DMS 273 (cell line): ENCODE measurements at regions not wholly inside any gene's neighbourhood (a gene's known extent, or its start where the extent isn't known, plus 50 kb on each side); places are given as distances from the start of the nearest gene placed in this dataset.

Experiments used
- DNase-seq: peaks from one replicate; lab custom pipeline; 2025; ENCODE audit not compliant: unreplicated experiment; lab: John Stamatoyannopoulos, UW

- DNase-seq: no peak
Measured at GRCh38 chr1:2932671-2933350, 88.5 kb upstream of the ACTRT2 start.

- no peak for DNase-seq
Measured at GRCh38 chr1:2933431-2934155, 87.7 kb upstream of the ACTRT2 start.

GRCh38 chr1:2934156-2934540 lies 87.1 kb upstream of the ACTRT2 start:
- DNase-seq: no peak

- DNase-seq: no peak
Measured at GRCh38 chr1:2934642-2935081, 86.6 kb upstream of the ACTRT2 start.

- no peak for DNase-seq
Measured at GRCh38 chr1:2935184-2935583, 86.1 kb upstream of the ACTRT2 start.

GRCh38 chr1:2935751-2936390 lies 85.4 kb upstream of the ACTRT2 start:
- no peak for DNase-seq

GRCh38 chr1:2936559-2937515 lies 84.4 kb upstream of the ACTRT2 start:
- DNase-seq: no peak

- DNase-seq: no peak
Measured at GRCh38 chr1:2937805-2938204, 83.5 kb upstream of the ACTRT2 start.

- DNase-seq: no peak
Measured at GRCh38 chr1:2939041-2939552, 82.2 kb upstream of the ACTRT2 start.

GRCh38 chr1:2940178-2940577 lies 81.1 kb upstream of the ACTRT2 start:
- no peak for DNase-seq

GRCh38 chr1:2941040-2941439 lies 80.2 kb upstream of the ACTRT2 start:
- DNase-seq: no peak

GRCh38 chr1:2941907-2942306 lies 79.4 kb upstream of the ACTRT2 start:
- DNase-seq: no peak

GRCh38 chr1:2942410-2942809 lies 78.9 kb upstream of the ACTRT2 start:
- DNase-seq: no peak

GRCh38 chr1:2943686-2944260 lies 77.5 kb upstream of the ACTRT2 start:
- no peak for DNase-seq

- DNase-seq: no peak
Measured at GRCh38 chr1:2944705-2945104, 76.6 kb upstream of the ACTRT2 start.

GRCh38 chr1:2945821-2946231 lies 75.4 kb upstream of the ACTRT2 start:
- DNase-seq: no peak

GRCh38 chr1:2946291-2946690 lies 75.0 kb upstream of the ACTRT2 start:
- DNase-seq: no peak

GRCh38 chr1:2946999-2947690 lies 74.1 kb upstream of the ACTRT2 start:
- no peak for DNase-seq

GRCh38 chr1:2948001-2948750 lies 73.1 kb upstream of the ACTRT2 start:
- no peak for DNase-seq
